ENCODE measurements at regions not wholly inside any gene's neighbourhood (a gene's known extent, or its start where the extent isn't known, plus 50 kb on each side); places are given as distances from the start of the nearest gene placed in this dataset.

GRCh38 chr20:50335105-50335504, 144.5 kb downstream of the CEBPB start:
- WGBS, result 43% methylated on average over 2 of the region's 2 CpGs
- Histone ChIP-seq H3K4me3 (no peak overlapping the region), H3K9me3 (no peaks in the 10 kb centered on the region), H3K27me3 (no peaks in the 10 kb centered on the region), H3K4me1 (peaks cover 5 to 6% (median 5%) of the 10 kb centered on the region in 4 donors), H3K36me3 (no peaks in the 10 kb centered on the region), H3K27ac (replicated peaks in 1 of 4) (no peak overlapping the region)
- DNase-seq (ENCODE audit: extremely low spot score), result no peak
- intact Hi-C loops (cut with DNase I), result no loop called here
- TF ChIP-seq POLR2A (IDR thresholded peaks at IDR 0.05; ENCODE audit: low read depth), result no peak
- TF ChIP-seq EP300 (IDR thresholded peaks at IDR 0.05), result no peak
- TF ChIP-seq, protein P1, sequence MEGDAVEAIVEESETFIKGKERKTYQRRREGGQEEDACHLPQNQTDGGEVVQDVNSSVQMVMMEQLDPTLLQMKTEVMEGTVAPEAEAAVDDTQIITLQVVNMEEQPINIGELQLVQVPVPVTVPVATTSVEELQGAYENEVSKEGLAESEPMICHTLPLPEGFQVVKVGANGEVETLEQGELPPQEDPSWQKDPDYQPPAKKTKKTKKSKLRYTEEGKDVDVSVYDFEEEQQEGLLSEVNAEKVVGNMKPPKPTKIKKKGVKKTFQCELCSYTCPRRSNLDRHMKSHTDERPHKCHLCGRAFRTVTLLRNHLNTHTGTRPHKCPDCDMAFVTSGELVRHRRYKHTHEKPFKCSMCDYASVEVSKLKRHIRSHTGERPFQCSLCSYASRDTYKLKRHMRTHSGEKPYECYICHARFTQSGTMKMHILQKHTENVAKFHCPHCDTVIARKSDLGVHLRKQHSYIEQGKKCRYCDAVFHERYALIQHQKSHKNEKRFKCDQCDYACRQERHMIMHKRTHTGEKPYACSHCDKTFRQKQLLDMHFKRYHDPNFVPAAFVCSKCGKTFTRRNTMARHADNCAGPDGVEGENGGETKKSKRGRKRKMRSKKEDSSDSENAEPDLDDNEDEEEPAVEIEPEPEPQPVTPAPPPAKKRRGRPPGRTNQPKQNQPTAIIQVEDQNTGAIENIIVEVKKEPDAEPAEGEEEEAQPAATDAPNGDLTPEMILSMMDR (IDR thresholded peaks at IDR 0.05), result no peak
- TF ChIP-seq POLR2AphosphoS5 (IDR thresholded peaks at IDR 0.05), result no peak

DNA sequence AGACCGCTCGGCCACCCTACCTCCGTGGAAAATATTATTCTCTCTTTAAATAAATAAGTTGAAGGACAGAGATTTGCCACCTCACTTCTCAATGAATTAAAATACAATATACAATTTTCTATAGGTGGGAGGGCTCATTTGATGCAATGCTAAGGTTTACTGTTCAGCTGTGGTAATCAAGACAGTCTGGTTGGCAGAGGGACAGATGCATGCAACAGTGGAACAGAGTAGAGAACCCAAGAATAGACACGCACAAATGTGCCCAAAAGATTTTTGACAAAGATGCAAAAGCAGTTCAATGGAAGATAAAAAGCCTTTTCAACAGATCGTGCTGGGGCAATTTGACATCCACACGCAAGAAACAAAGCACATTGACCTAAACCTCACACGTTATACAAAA, 145.2 kb downstream of the CEBPB start:
- intact Hi-C loops (cut with DNase I), result no loop called here
- 91% methylated on average over 7 of the region's 7 CpGs for WGBS
- H3K27ac ChIP-seq (replicated peaks in 1 of 4), result no peak overlapping the region

DNA sequence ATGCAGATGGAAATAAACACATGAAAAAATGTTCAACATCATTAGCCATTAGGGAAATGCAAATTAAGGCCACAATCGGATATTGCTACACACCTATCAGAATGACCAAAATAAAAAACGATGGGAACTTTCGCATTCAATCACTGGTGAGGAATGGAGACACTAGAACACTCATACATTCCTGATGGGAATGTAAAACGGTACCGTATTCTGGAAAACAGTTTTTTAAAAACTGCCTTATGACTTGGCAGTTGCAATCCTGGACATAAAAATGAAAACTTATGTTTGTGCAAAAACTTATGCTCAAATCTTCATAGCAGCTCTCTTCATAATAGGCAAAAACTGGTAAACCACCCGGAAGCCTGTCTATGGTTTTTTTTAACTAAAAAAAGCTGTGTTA, 146.0 kb downstream of the CEBPB start:
- intact Hi-C loops (cut with DNase I), result no loop called here
- Histone ChIP-seq H3K36me3 (no peaks in the 10 kb centered on the region), H3K4me1 (peaks cover 5 to 6% (median 5%) of the 10 kb centered on the region in 4 donors), H3K27me3 (no peaks in the 10 kb centered on the region), H3K9me3 (no peaks in the 10 kb centered on the region), H3K4me3 (no peak overlapping the region), H3K27ac (replicated peaks in 1 of 4) (no peak overlapping the region)
- DNase-seq (ENCODE audit: extremely low spot score), result no peak
- TF ChIP-seq POLR2AphosphoS5 (IDR thresholded peaks at IDR 0.05) (no peak), EP300 (IDR thresholded peaks at IDR 0.05) (no peak), POLR2A (IDR thresholded peaks at IDR 0.05; ENCODE audit: low read depth) (no peak)
- TF ChIP-seq, protein P1 (IDR thresholded peaks at IDR 0.05), result no peak
- WGBS, result 78% methylated on average over 6 of the region's 6 CpGs

More for the DNA sequence above, 145.2 kb downstream of the CEBPB start:
- H3K4me3 ChIP-seq, result no peak overlapping the region
- peaks cover 5 to 6% (median 5%) of the 10 kb centered on the region in 4 donors for H3K4me1 ChIP-seq
- DNase-seq (ENCODE audit: extremely low spot score), result no peak
- H3K27me3 ChIP-seq, result no peaks in the 10 kb centered on the region
- no peaks in the 10 kb centered on the region for H3K9me3 ChIP-seq
- TF ChIP-seq POLR2A (IDR thresholded peaks at IDR 0.05; ENCODE audit: low read depth) (no peak), POLR2AphosphoS5 (IDR thresholded peaks at IDR 0.05) (no peak), EP300 (IDR thresholded peaks at IDR 0.05) (no peak)
- TF ChIP-seq, protein P1 (IDR thresholded peaks at IDR 0.05), result no peak
- no peaks in the 10 kb centered on the region for H3K36me3 ChIP-seq

GRCh38 chr20:50337521-50338466, 147.2 kb downstream of the CEBPB start:
- intact Hi-C loops (cut with DNase I), result no loop called here
- DNase-seq (ENCODE audit: extremely low spot score), result no peak

More at GRCh38 chr20:50337521-50338466, 147.2 kb downstream of the CEBPB start:
- H3K9me3 ChIP-seq, result no peaks in the 10 kb centered on the region
- peaks cover 5 to 6% (median 5%) of the 10 kb centered on the region in 4 donors for H3K4me1 ChIP-seq
- H3K4me3 ChIP-seq, result no peak overlapping the region
- TF ChIP-seq POLR2AphosphoS5 (IDR thresholded peaks at IDR 0.05) (no peak), POLR2A (IDR thresholded peaks at IDR 0.05; ENCODE audit: low read depth) (no peak), EP300 (IDR thresholded peaks at IDR 0.05) (no peak)
- TF ChIP-seq, protein P1 (IDR thresholded peaks at IDR 0.05), result no peak
- no peaks in the 10 kb centered on the region for H3K27me3 ChIP-seq
- no peak overlapping the region for H3K27ac ChIP-seq (replicated peaks in 1 of 4)
- no peaks in the 10 kb centered on the region for H3K36me3 ChIP-seq
- 98% methylated on average over 11 of the region's 13 CpGs for WGBS

Measured in esophagus muscularis mucosa (tissue), 4 donors.